Kidney epithelial cell (primary cell): ENCODE measurements at regions not wholly inside any gene's neighbourhood (a gene's known extent, or its start where the extent isn't known, plus 50 kb on each side); places are given as distances from the start of the nearest gene placed in this dataset.
"Not testable (repeated sequence)": the region's sequence is repeated elsewhere in the genome, so short reads cannot be mapped to it uniquely, and the experiment has no call there.

ENCODE experiments used
- DNase-seq: peaks from one replicate; pipeline ENCODE4 v3.0.0-alpha.2; 2010; ENCODE audit warnings: low read depth
- H3K27me3 ChIP-seq: 2 replicates; pipeline ENCODE4 v1.6.0; 2011; ENCODE audit warnings: low read length; ENCODE audit not compliant: control insufficient read depth, insufficient read depth
- H3K36me3 ChIP-seq: 2 replicates; pipeline ENCODE4 v1.5.1; 2011; ENCODE audit warnings: low read length; ENCODE audit not compliant: control insufficient read depth, insufficient read depth
- H3K4me3 ChIP-seq: 2 replicates; pipeline ENCODE4 v1.5.1; 2011; ENCODE audit warnings: low read depth, mild to moderate bottlenecking, control low read depth, low read length
- CTCF ChIP-seq: IDR thresholded peaks from 2 replicates; pipeline ENCODE4 v1.5.1; 2011; ENCODE audit warnings: mild to moderate bottlenecking, moderate library complexity, low read length, control low read depth, inconsistent platforms; ENCODE audit not compliant: insufficient read depth, poor library complexity, severe bottlenecking

DNA sequence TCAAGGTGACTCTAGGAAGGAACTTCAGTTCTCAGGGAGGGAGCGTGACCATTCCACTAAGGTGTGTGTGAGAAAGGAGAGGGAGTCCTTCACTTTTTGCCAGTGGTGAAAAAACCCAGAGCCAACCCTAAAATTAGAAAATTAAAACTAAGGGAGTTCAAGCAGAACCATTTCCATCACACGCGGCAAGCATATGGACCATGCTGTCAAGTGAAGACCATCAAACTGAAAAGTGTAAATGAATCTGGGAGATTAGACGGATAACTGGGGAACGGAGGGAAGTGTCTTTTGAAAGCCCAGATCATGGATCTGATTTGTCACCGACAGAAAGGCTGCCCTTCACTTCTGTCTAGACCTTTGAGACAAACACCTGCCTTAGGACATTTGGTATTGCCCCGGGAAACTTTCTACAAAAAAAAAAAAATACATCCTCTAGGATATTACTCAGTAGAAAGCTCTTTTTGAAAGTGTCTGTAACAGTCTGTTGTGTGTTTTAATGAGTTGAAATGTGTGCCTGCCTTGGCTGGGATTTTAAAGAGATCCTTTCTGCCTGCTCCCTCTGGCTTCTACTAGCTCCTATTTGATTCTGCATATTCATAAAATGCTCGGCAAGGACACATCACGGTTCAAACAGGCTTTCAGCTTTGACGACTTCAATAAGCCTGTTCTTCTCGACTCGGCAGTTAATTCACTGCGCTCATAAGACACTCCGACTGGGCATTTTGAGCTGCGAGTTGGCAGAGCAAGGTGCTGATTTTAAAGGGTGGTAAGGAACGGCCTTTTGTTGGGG is 81.4 kb upstream of the ERCC4 start:
- Histone ChIP-seq H3K27me3 (no peaks in the 10 kb centered on the region), H3K36me3 (no peaks in the 10 kb centered on the region), H3K4me3 (no peak overlapping the region)
- TF ChIP-seq CTCF = no peak
- DNase-seq = no peak

DNA sequence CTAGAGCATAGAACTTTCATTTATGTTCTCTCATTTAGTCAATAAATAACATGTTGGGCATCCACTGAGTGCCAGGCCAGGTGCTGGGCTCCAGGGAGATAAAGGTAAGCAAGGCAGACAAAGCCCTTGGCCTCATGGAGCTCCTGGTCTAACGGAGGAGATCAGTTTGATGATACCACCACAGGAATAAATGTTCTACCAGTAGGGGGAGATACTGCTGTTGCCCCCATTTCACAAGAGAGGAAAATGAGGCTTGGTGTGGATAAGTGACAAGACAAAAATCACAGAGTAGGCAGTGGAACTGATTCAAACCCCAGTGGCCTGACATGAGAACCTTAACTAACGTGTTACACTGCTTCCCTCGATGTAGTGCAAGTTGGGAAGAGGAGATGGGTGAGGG is 80.4 kb upstream of the ERCC4 start:
- H3K4me3 ChIP-seq = no peak overlapping the region
- no peak for DNase-seq
- H3K36me3 ChIP-seq = no peaks in the 10 kb centered on the region
- TF ChIP-seq CTCF = no peak
- H3K27me3 ChIP-seq = no peaks in the 10 kb centered on the region

GRCh38 chr16:13845232-13845631 is 74.7 kb upstream of the ERCC4 start:
- Histone ChIP-seq H3K4me3 (no peak overlapping the region), H3K27me3 (no peaks in the 10 kb centered on the region), H3K36me3 (no peaks in the 10 kb centered on the region)
- no peak for TF ChIP-seq CTCF
- no peak for DNase-seq

DNA sequence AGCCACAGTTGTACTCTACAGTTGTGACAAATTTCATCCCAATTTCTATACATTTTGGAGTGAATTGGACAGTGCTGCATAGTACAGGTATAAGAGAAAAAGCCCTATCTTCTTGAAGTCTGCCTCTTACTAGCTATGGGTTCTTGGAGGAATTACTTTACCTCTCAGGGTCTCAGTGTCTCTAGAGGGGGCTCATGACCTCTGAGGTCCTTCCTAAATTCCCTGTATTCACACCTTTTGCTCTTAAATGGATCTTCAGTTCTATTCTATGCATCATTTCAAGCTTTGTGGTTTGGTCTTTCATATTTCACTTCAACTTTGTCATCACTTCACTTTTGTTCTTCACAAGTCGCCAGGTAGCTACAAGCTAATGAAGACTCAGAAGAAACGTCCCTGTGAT is 71.2 kb upstream of the ERCC4 start:
- no peak overlapping the region for H3K4me3 ChIP-seq
- no peaks in the 10 kb centered on the region for H3K36me3 ChIP-seq
- DNase-seq = no peak
- H3K27me3 ChIP-seq = no peaks in the 10 kb centered on the region
- TF ChIP-seq CTCF = no peak

DNA sequence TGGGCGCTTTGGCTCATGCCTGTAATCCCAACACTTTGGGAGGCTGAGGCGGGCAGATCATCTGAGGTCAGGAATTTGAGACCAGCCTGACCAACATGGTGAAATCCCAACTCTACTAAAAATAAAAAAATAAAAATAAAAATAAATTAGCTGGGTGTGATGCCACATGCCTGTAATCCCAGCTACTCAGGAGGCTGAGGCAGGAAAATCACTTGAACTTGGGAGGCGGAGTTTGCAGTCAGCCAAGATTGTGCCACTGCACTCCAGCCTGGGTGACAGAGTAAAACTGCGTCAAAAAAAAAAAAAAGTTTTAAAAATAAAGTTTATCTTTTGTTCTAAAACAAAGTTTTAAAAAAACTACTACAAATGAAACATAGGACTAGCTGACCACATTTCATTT is 69.8 kb upstream of the ERCC4 start:
- not testable (repeated sequence) for H3K36me3 ChIP-seq, H3K27me3 ChIP-seq, H3K4me3 ChIP-seq, DNase-seq

- no peaks in the 10 kb centered on the region for H3K27me3 ChIP-seq
- DNase-seq = no peak
Measured at GRCh38 chr16:13852827-13853226, 67.1 kb upstream of the ERCC4 start.

More at GRCh38 chr16:13852827-13853226, 67.1 kb upstream of the ERCC4 start:
- no peak for TF ChIP-seq CTCF
- Histone ChIP-seq H3K4me3 (no peak overlapping the region), H3K36me3 (no peaks in the 10 kb centered on the region)
